ENCODE measurements at regions not wholly inside any gene's neighbourhood (a gene's known extent, or its start where the extent isn't known, plus 50 kb on each side); places are given as distances from the start of the nearest gene placed in this dataset.

GRCh38 chr10:44463511-44464121 is 78.7 kb upstream of the CXCL12 start (continued):
- TF ChIP-seq, protein P1, sequence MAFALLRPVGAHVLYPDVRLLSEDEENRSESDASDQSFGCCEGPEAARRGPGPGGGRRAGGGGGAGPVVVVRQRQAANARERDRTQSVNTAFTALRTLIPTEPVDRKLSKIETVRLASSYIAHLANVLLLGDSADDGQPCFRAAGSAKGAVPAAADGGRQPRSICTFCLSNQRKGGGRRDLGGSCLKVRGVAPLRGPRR (CRISPR knock-in tag; IDR thresholded peaks at IDR 0.05): no peak

- Histone ChIP-seq H3K36me3 (ENCODE audit: control insufficient read depth, insufficient read depth, low read length) (no peaks in the 10 kb centered on the region), H3K9me3 (replicated peaks; ENCODE audit: control insufficient read depth, insufficient read depth, low read depth, low read length) (no peaks in the 10 kb centered on the region), H3K4me3 (no peak overlapping the region), H3K27me3 (ENCODE audit: control insufficient read depth in 2 of 2, insufficient read depth in 2 of 2, low read length in 2 of 2) (peaks cover 0 to 12% of the 10 kb centered on the region in 2 experiments; a peak in 3 of 5 replicates), H3K9ac (ENCODE audit: insufficient read depth in 1 of 2, low read depth in 2 of 2, low read length in 2 of 2) (no peak overlapping the region), H2AFZ (ENCODE audit: low read depth, low read length) (no peak overlapping the region), H3K4me1 (replicated peaks in 1 of 2; ENCODE audit: control insufficient read depth in 2 of 2, insufficient read depth in 2 of 2, low read length in 2 of 2) (no peaks in the 10 kb centered on the region), H3K27ac (ENCODE audit: extremely low read depth, low read depth, low read length) (no peak overlapping the region), H3K9me1 (ENCODE audit: control insufficient read depth, insufficient read depth, low read length) (no peaks in the 10 kb centered on the region), H4K20me1 (replicated peaks; ENCODE audit: control insufficient read depth, insufficient read depth, low read length) (no peaks in the 10 kb centered on the region), H3K4me2 (ENCODE audit: insufficient read depth, low read length) (no peak overlapping the region), H3K79me2 (ENCODE audit: control insufficient read depth, insufficient read depth, low read length) (no peaks in the 10 kb centered on the region)
- BruUV-seq (replicated peaks): no TSS peak
- intact Hi-C loops (cut with micrococcal nuclease): no loop called here
- TF ChIP-seq ZNF512 (tag; IDR thresholded peaks at IDR 0.05): peak; percentile 24; the same call in 1 of the 2 replicates
- no peak for TF ChIP-seq ZNF79 (CRISPR knock-in tag; IDR thresholded peaks at IDR 0.05; ENCODE audit: low read depth)
- no peak for TF ChIP-seq SMAD3 (CRISPR knock-in tag; conservative IDR thresholded peaks at IDR 0.05)
- no peak for TF ChIP-seq ZNF197 (CRISPR knock-in tag; IDR thresholded peaks at IDR 0.05; ENCODE audit: low read depth)
- TF ChIP-seq XRCC3 (IDR thresholded peaks at IDR 0.05): no peak
- no peak for TF ChIP-seq U2AF1 (optimal IDR thresholded peaks at IDR 0.05; ENCODE audit: low read depth, low read length)
- TF ChIP-seq ZNF764 (CRISPR knock-in tag; IDR thresholded peaks at IDR 0.05; ENCODE audit: low read depth): no peak
- ATAC-seq (no peak), FAIRE-seq (no peak), DNase-seq (ENCODE audit: extremely low read depth in 1 of 4, low spot score in 3 of 4) (no peak)
- WGBS (ENCODE audit: insufficient coverage, low coverage, missing lambda C conversion rate): 0% methylated on average over 2 of the region's 2 CpGs
- CTCF ChIA-PET (ENCODE audit: low intra/inter-chr PET ratio): no interaction called here
- in situ Hi-C loops (cut with MboI): no loop called here
- POLR2A ChIA-PET: no interaction called here
Measured at GRCh38 chr10:44464503-44464902, 79.6 kb upstream of the CXCL12 start.

All from K562 (cell line).